Muscle of arm (tissue), 1 donor: ENCODE measurements at regions not wholly inside any gene's neighbourhood (a gene's known extent, or its start where the extent isn't known, plus 50 kb on each side); places are given as distances from the start of the nearest gene placed in this dataset.
"Not testable (repeated sequence)": the region's sequence is repeated elsewhere in the genome, so short reads cannot be mapped to it uniquely, and the experiment has no call there.

Experiments used
- DNase-seq: peaks from one replicate; pipeline ENCODE4 v3.0.0-alpha.2; 2013

DNA sequence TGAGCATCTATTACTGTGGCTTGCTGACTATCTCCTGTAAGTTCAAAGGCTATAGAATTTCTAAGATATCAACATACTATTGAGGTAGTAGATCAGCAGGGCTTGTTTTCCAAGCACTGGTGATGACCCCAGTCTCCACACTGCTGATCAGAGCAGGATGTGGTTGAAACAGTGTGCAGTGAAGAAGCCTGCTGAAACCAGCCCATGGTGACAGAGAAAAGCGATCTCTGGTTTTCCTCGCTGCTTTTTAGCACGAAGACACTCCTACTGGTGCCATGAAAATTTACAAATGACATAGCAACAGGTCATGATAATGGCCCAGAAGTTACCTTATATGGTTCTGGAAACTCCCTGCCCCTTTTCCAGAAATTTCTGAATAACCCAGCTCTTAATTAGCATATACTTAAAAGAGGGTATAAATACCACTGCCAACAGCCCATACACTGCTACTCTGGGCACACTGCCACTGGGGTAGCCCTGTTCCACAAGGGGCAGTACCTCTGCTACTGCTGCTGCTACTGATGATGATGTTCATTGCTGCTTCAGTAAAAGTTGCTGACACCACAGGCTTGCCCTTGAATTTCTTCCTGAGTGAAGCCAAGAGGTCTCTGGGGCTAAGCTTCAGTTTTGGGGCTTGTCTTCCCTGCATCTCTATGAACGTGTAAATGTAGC is 1689.5 kb upstream of the PCDH10 start:
- DNase-seq = no peak

DNA sequence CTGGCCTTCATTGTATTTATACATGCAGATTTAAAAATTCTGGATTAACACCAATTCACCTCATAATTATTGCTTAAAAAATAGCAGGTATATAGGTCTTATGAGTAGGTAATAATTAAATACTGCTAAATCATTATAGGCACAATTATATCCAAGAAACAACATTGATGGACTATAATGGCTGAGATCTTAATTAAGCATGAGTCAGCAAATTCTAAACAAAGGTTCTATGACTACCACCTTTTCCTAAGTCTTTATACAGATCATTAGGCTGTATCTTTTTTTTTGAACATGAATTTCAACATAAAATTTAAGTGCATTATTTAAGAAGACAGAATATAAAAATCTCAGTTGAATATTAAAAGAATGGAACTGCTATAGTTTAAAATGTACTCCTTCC is 1678.7 kb upstream of the PCDH10 start:
- DNase-seq = no peak

DNA sequence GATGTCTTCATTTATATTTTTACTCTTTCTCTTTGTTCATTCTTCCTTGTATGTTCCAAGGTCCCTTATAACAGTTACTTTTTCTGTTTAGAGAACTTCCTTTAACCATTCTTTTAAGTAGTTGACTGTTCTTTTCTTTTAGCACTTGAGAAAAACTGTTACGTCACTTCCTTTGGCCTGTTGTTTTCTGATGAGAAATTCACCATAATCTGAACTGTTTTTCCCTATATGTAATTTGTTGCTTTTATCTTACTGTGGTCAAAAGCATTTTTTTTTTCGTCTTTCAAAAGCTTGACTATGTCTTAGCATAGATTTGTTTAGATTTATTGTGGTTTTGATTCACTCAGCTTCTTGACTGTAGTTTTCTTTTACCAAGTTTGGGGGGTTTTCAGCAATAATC is 1660.3 kb upstream of the PCDH10 start:
- no peak for DNase-seq

GRCh38 chr4:131496211-131496610 is 1652.9 kb upstream of the PCDH10 start:
- not testable (repeated sequence) for DNase-seq

DNA sequence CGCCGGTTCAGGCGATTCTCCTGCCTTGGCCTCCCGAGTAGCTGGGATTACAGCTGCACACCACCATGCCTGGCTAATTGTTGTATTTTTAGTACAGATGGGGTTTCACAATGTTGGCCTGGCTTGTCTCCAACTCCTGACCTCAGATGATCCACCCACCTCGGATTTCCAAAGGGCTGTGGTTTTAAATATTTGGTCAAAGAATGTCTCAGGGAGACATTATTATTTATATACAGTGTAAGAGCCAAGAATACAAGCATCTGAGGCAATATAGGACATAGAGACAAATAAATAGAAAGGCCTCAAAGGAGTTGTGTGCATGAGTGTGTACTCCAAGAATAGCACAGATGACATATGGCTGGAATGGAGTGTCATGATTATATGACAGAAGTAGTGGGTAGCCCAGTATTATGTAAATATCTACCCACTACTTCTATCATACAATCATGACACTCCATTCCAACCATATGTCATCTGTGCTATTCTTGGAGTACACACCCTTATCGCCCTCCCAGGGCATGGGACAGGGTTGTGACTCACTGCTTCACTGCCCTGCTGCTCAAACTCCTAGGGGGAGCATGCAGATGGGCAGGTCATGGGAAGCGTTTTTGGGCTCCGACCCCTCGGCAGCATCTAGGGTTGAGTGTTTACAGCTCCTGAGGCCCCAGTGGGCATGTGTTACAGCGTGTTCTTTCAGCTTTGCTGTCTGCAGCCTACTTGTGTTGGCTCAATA is 1649.8 kb upstream of the PCDH10 start:
- no peak for DNase-seq

GRCh38 chr4:131509521-131509920 is 1639.6 kb upstream of the PCDH10 start:
- peak; percentile 17 for DNase-seq

GRCh38 chr4:131526686-131527085 is 1622.4 kb upstream of the PCDH10 start:
- no peak for DNase-seq

- no peak for DNase-seq
Observed at GRCh38 chr4:131531087-131531486, 1618.0 kb upstream of the PCDH10 start.

DNA sequence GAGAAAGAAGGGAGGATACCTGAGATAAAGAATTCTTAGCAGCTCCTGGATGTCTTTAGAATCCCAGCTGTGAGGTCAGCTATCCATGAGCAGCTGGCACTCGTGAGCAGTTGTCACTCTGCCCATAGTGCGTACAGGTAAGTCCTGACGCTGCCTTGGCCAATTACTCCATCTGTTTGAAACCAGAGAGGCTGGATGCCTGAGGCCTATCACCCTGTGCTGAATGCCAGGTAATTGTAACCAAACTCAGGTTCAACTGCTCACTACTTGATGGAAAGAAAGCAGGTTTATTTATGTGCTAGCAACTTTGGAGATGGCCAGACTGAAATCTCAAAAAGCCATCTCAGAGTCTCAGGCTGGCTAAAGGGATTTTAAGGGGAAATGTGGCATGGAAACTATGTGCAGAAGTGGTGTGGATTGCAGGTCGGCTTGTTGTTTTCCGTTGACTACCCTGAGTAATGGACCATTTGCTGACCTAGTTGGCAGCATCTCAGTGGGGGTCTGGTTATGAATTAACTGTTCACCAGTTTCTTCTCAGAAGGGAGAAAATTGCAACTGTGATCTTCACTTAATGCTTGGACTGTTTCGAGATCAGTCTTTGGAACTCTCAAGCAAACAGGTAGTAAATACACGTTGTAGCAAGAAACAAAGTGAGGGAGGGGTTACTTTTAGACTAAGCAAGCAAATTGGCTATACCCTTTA is 1614.0 kb upstream of the PCDH10 start:
- no peak for DNase-seq

GRCh38 chr4:131540256-131540655 is 1608.8 kb upstream of the PCDH10 start:
- no peak for DNase-seq

- no peak for DNase-seq
Observed at GRCh38 chr4:131547506-131547981, 1601.5 kb upstream of the PCDH10 start.

GRCh38 chr4:131551306-131551705 is 1597.8 kb upstream of the PCDH10 start:
- no peak for DNase-seq

DNA sequence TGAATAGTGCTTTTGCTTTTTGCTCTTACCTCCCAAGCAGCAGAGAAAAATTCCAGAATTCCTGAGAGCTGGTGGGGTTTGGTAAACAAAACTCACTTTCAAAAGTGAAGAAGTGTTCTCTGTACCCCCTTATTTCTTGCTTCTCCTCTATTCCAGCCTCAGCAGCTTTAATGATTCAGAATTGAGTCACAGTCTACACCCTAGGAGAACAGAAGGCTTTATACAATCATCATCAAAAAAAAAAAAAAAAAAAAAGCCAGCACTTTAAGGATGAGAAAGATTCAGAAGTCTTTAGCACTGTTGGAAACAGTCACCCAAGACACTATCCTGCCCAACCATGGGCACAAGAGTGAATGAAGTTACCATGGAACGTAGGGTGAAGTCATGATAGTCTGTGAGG is 1583.1 kb upstream of the PCDH10 start:
- no peak for DNase-seq

DNA sequence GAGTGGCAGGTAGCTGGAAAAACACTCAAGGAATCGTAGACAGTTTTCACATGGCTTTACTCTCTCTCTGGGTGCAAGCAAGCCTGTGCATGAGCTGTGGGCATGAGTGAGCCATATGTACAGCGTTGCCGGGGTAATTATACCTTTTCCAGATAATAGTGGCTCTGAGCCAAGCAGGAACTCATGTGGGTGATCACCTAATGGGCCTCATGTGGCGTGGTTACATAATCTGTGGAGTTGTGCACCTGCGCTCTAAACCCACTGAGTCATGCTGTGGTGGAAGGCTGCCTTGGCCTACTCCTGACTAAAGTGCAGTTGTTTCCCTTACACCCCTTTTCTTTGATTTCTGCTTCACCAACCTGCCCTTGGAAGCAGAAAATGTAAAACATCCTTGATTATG is 1564.5 kb upstream of the PCDH10 start:
- DNase-seq = no peak

DNA sequence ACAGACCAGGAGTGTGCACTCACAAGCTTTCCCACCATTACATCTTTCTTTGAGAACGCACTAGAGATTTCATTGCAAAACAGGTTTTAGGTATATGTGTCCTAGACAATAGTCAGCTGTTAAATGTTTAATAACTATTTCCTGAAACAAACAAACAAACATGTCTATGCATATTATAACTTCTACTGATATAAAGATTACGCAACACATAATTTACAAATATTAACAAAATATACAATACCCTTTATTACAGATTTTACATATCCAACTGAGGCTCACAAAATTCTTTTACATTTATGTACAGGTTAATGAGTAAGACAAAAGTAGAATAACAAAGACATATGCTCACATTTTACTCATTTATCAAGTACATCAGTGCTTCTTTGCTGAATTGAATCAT is 1554.0 kb upstream of the PCDH10 start:
- DNase-seq = no peak

- DNase-seq = no peak
Observed at GRCh38 chr4:131603705-131604104, 1545.4 kb upstream of the PCDH10 start.

GRCh38 chr4:131609039-131609438 is 1540.1 kb upstream of the PCDH10 start:
- DNase-seq = no peak

GRCh38 chr4:131610517-131610916 is 1538.6 kb upstream of the PCDH10 start:
- DNase-seq = not testable (repeated sequence)

- no peak for DNase-seq
Observed at GRCh38 chr4:131613086-131613823, 1535.8 kb upstream of the PCDH10 start.

DNA sequence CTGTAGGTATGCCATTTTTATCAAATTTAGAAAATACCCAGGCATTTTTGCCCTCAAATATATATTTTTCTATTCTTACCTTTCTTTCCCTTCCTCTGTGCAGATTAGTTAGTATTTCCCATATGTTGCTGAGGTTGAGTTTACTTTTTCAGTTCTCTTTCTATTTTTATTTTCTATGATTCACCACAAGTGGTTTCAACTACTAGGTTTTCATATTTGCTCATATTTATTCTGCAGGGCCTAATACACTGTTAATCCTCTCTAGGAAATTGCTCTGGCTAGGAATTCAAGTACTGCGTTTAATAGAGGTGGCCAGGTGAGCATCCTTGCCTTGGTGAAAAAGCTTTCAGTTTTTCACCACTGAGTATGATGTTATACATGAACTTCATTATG is 1535.3 kb upstream of the PCDH10 start:
- no peak for DNase-seq

GRCh38 chr4:131632877-131633276 is 1516.2 kb upstream of the PCDH10 start:
- no peak for DNase-seq

GRCh38 chr4:131635191-131635590 is 1513.9 kb upstream of the PCDH10 start:
- DNase-seq = no peak
